Chondrocyte (in vitro differentiated cells): ENCODE measurements at regions not wholly inside any gene's neighbourhood (a gene's known extent, or its start where the extent isn't known, plus 50 kb on each side); places are given as distances from the start of the nearest gene placed in this dataset.
A peak's percentile ranks its signal among the peaks of the same experiment; 100 is the strongest.

Source experiments
- DNase-seq: peaks from one replicate; pipeline ENCODE4 v3.0.0; 2021; ENCODE audit warnings: mixed read lengths, low spot score
- H3K27ac Mint-ChIP-seq: one replicate; pipeline ENCODE4 v1.8.0; 2021; ENCODE audit warnings: mild to moderate bottlenecking, moderate library complexity, mixed read lengths; ENCODE audit not compliant: unreplicated experiment
- H3K27me3 Mint-ChIP-seq: 2 replicates; pipeline ENCODE4 v1.8.0; 2021; ENCODE audit warnings: low read depth, mixed read lengths
- H3K36me3 Mint-ChIP-seq: 2 replicates; pipeline ENCODE4 v1.8.0; 2021; ENCODE audit warnings: low read depth, mixed read lengths
- H3K4me1 Mint-ChIP-seq: 2 replicates; pipeline ENCODE4 v1.8.0; 2021; ENCODE audit warnings: low read depth, mild to moderate bottlenecking, mixed read lengths
- H3K4me3 Mint-ChIP-seq: one replicate; pipeline ENCODE4 v1.8.0; 2021; ENCODE audit warnings: mild to moderate bottlenecking, moderate library complexity, mixed read lengths; ENCODE audit not compliant: unreplicated experiment
- H3K9me3 Mint-ChIP-seq: 2 replicates; pipeline ENCODE4 v1.8.0; 2021; ENCODE audit warnings: low read depth, mixed read lengths
- CTCF ChIP-seq: fragments of 200-600 bp; sonication (generic); IDR thresholded peaks from 2 replicates; pipeline ENCODE4 v1.5.0; 2021; ENCODE audit warnings: antibody characterized with exemption, mild to moderate bottlenecking, moderate library complexity

GRCh38 chr1:184158896-184159681, 107.6 kb downstream of the TSEN15 start:
- no peak for DNase-seq
- H3K9me3 Mint-ChIP-seq, result no peaks in the 10 kb centered on the region
- no peaks in the 10 kb centered on the region for H3K27me3 Mint-ChIP-seq
- no peak overlapping the region for H3K4me3 Mint-ChIP-seq
- no peak overlapping the region for H3K27ac Mint-ChIP-seq
- no peaks in the 10 kb centered on the region for H3K36me3 Mint-ChIP-seq
- H3K4me1 Mint-ChIP-seq, result peaks cover 31% of the 10 kb centered on the region
- no peak for TF ChIP-seq CTCF

- Mint-ChIP-seq H3K4me1 (peaks cover 29% of the 10 kb centered on the region), H3K36me3 (no peaks in the 10 kb centered on the region), H3K9me3 (peaks cover 4% of the 10 kb centered on the region), H3K27ac (no peak overlapping the region), H3K4me3 (no peak overlapping the region), H3K27me3 (no peaks in the 10 kb centered on the region)
- TF ChIP-seq CTCF, result no peak
- no peak for DNase-seq
These were observed 108.7 kb downstream of the TSEN15 start for GRCh38 chr1:184160236-184160635.

GRCh38 chr1:184161071-184161698, 109.7 kb downstream of the TSEN15 start:
- no peak overlapping the region for H3K27ac Mint-ChIP-seq
- no peak for DNase-seq
- peaks cover 28% of the 10 kb centered on the region for H3K4me1 Mint-ChIP-seq
- no peak for TF ChIP-seq CTCF
- H3K9me3 Mint-ChIP-seq, result peaks cover 5% of the 10 kb centered on the region
- no peak overlapping the region for H3K4me3 Mint-ChIP-seq
- no peaks in the 10 kb centered on the region for H3K27me3 Mint-ChIP-seq
- H3K36me3 Mint-ChIP-seq, result no peaks in the 10 kb centered on the region

- no peak for DNase-seq
- H3K4me1 Mint-ChIP-seq, result peaks cover 20% of the 10 kb centered on the region
- H3K36me3 Mint-ChIP-seq, result no peaks in the 10 kb centered on the region
- no peak overlapping the region for H3K4me3 Mint-ChIP-seq
- H3K9me3 Mint-ChIP-seq, result peaks cover 5% of the 10 kb centered on the region
- no peak overlapping the region for H3K27ac Mint-ChIP-seq
- no peak for TF ChIP-seq CTCF
- H3K27me3 Mint-ChIP-seq, result no peaks in the 10 kb centered on the region
These were observed 110.8 kb downstream of the TSEN15 start for GRCh38 chr1:184162281-184162680.

GRCh38 chr1:184163674-184164465, 112.3 kb downstream of the TSEN15 start:
- no peaks in the 10 kb centered on the region for H3K36me3 Mint-ChIP-seq
- peak; percentile 22 for TF ChIP-seq CTCF
- H3K27ac Mint-ChIP-seq, result peak overlapping the region; percentile 70
- H3K27me3 Mint-ChIP-seq, result no peaks in the 10 kb centered on the region
- DNase-seq, result no peak
- peaks cover 21% of the 10 kb centered on the region for H3K4me1 Mint-ChIP-seq
- no peak overlapping the region for H3K4me3 Mint-ChIP-seq
- H3K9me3 Mint-ChIP-seq, result peaks cover 6% of the 10 kb centered on the region
